Adrenal gland (tissue), 9 donors: ENCODE measurements at regions not wholly inside any gene's neighbourhood (a gene's known extent, or its start where the extent isn't known, plus 50 kb on each side); places are given as distances from the start of the nearest gene placed in this dataset.

Source experiments
- DNase-seq, 7 donors: peaks; one replicate each; pipeline ENCODE4 v3.0.0-alpha.2; 2019 to 2020
- H3K27ac ChIP-seq, 5 donors: fragments of 200-600 bp; sonication (generic) in 4 of 5; 1 replicate in 3 of 5; 2 replicates in 2 of 5; pipeline versions ENCODE4 v1.5.1 to v1.8.0; 2016 to 2020; ENCODE audit warnings: mild to moderate bottlenecking in 1 of 5
- H3K27me3 ChIP-seq: fragments of 200-600 bp; 2 replicates; pipeline ENCODE4 v1.8.0; 2021
- H3K36me3 ChIP-seq, 2 donors: fragments of 200-600 bp; replicated peaks in 1 of 2; 1 replicate in 1 of 2; 2 replicates in 1 of 2; pipeline versions ENCODE4 v1.5.1 to v1.8.0; 2018 to 2022
- H3K4me1 ChIP-seq, 2 donors: fragments of 200-600 bp; replicated peaks in 1 of 2; 1 replicate in 1 of 2; 2 replicates in 1 of 2; pipeline versions ENCODE4 v1.5.1 to v1.8.0; 2018 to 2021
- H3K4me3 ChIP-seq, 4 donors: fragments of 200-600 bp; sonication (generic) in 3 of 4; one replicate each; pipeline ENCODE4 v1.5.1; 2016 to 2018
- H3K9me3 ChIP-seq, 3 donors: fragments of 200-600 bp; sonication (generic) in 1 of 3; replicated peaks in 1 of 3; 1 replicate in 2 of 3; 2 replicates in 1 of 3; pipeline versions ENCODE4 v1.5.1 to v1.8.0; 2016 to 2021
- CTCF ChIP-seq, 6 experiments: fragments of 450-650 bp in 4 of 6; fragments of 200-600 bp in 2 of 6; sonication (generic) in 1 of 6; IDR thresholded peaks; 1 replicate in 5 of 6; 2 replicates in 1 of 6; pipeline versions ENCODE4 v1.5.1 to v1.8.0; 2016 to 2021; ENCODE audit warnings: antibody characterized with exemption in 6 of 6, mild to moderate bottlenecking in 2 of 6, moderate library complexity in 1 of 6
- POLR2A ChIP-seq, 2 donors: fragments of 450-650 bp; IDR thresholded peaks; one replicate each; pipeline ENCODE4 v1.6.1; 2017; ENCODE audit warnings: antibody characterized with exemption in 2 of 2, mild to moderate bottlenecking in 2 of 2, moderate library complexity in 1 of 2
- WGBS, 4 donors: extraction: QIAGEN DNeasy Blood & Tissue Kit in 2 of 4; methylation state at CpG; one replicate each; pipeline versions ENCODE4 v1.1.5 to v1.1.7; 2013 to 2017; 5-methylcytosine and 5-hydroxymethylcytosine counted together
- intact Hi-C, 2 donors: fragments of 100-400 bp; cut with DNase I; formaldehyde crosslinking; loops; one replicate each; pipeline versions ENCODE4 v1.14.1 to v1.15.0; 2022 to 2023
- donor health status: healthy with polysubstance abuse.
- donor health status: Bipolar disorder and iron deficiency.
- donor health status: DM: yes; HTN: yes; CAD: no.
- donor health status: DM: no; HTN: no; CAD: no.
- donor health status: DM: no; HTN: no; CAD: no.

DNA sequence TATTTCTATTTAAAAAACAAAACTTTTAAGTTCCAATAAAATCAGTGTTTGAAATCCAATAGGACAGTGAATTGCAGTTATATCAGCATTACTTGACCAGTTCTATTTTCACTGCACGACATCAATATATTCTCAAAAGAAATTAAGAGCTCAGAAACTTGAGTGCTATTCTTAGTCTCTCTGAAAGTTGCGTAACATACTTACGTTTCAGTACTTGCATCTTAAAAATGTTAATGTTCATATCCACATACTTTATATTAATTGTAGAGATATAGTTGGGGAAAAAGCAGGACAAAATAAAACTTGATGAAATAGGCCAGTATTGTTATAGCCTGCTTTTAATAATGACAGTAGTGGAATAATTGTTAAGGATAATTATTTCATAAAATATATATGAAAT lies 720.5 kb upstream of the PCDH9 start:
- WGBS, 4 donors: 71 to 76% (median 74%) methylated on average over 3 of the region's 3 CpGs
- DNase-seq: no peak
- no peaks in the 10 kb centered on the region for H3K4me1 ChIP-seq

GRCh38 chr13:67946131-67946530 lies 716.0 kb upstream of the PCDH9 start:
- TF ChIP-seq POLR2A (IDR thresholded peaks at IDR 0.05) (no peak), CTCF (IDR thresholded peaks at IDR 0.05) (no peak)
- 67 to 71% (median 70%) methylated on average over 4 of the region's 4 CpGs for WGBS, 4 donors
- no peaks in the 10 kb centered on the region for H3K9me3 ChIP-seq
- intact Hi-C loops: no loop called here
- DNase-seq: no peak
- H3K27ac ChIP-seq: no peak overlapping the region
- H3K4me3 ChIP-seq: no peak overlapping the region
- no peaks in the 10 kb centered on the region for H3K36me3 ChIP-seq
- no peaks in the 10 kb centered on the region for H3K4me1 ChIP-seq
- no peaks in the 10 kb centered on the region for H3K27me3 ChIP-seq

More for the DNA sequence above, 720.5 kb upstream of the PCDH9 start:
- Histone ChIP-seq H3K36me3 (no peaks in the 10 kb centered on the region), H3K27ac (no peak overlapping the region), H3K9me3 (no peaks in the 10 kb centered on the region), H3K4me3 (no peak overlapping the region), H3K27me3 (no peaks in the 10 kb centered on the region)
- TF ChIP-seq POLR2A (IDR thresholded peaks at IDR 0.05): no peak
- no peak for TF ChIP-seq CTCF (IDR thresholded peaks at IDR 0.05)
- intact Hi-C loops: no loop called here

DNA sequence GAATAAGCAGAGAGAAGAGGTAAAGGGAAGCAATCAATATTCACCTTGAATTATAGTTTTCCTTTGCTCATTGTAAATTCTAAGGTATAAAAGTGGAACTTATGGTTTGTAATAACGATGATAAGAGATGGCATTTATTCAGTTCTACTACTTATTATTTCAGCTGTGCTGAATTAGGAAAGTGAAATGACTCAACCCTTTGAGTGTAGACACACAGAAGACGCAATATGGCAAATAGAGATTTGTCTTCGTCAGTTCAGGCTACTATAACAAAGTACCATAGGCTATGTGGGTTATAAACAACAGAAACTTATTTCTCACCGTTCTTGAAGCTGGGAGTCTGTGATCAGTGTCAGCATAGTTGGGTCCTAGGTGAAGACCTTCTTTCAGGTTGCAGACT lies 713.0 kb upstream of the PCDH9 start:
- H3K9me3 ChIP-seq: no peaks in the 10 kb centered on the region
- H3K4me3 ChIP-seq: no peak overlapping the region
- no peak for TF ChIP-seq CTCF (IDR thresholded peaks at IDR 0.05)
- H3K27me3 ChIP-seq: no peaks in the 10 kb centered on the region
- no peak for DNase-seq
- H3K27ac ChIP-seq: no peak overlapping the region
- no peaks in the 10 kb centered on the region for H3K4me1 ChIP-seq
- 38 to 67% (median 52%) methylated on average over 4 of the region's 4 CpGs for WGBS, 4 donors
- intact Hi-C loops: no loop called here
- no peaks in the 10 kb centered on the region for H3K36me3 ChIP-seq

GRCh38 chr13:67935626-67936025 lies 705.5 kb upstream of the PCDH9 start:
- Histone ChIP-seq H3K27ac (no peak overlapping the region), H3K27me3 (no peaks in the 10 kb centered on the region), H3K9me3 (no peaks in the 10 kb centered on the region), H3K4me1 (no peaks in the 10 kb centered on the region), H3K36me3 (no peaks in the 10 kb centered on the region), H3K4me3 (no peak overlapping the region)
- intact Hi-C loops: no loop called here
- TF ChIP-seq POLR2A (IDR thresholded peaks at IDR 0.05) (no peak), CTCF (IDR thresholded peaks at IDR 0.05) (no peak)
- no peak for DNase-seq
